NCI-H1105 (cell line): ENCODE measurements at regions not wholly inside any gene's neighbourhood (a gene's known extent, or its start where the extent isn't known, plus 50 kb on each side); places are given as distances from the start of the nearest gene placed in this dataset.
A peak's percentile ranks its signal among the peaks of the same experiment; 100 is the strongest.

Source experiments
- DNase-seq: peaks from one replicate; lab custom pipeline; 2025; lab: John Stamatoyannopoulos, UW

DNA sequence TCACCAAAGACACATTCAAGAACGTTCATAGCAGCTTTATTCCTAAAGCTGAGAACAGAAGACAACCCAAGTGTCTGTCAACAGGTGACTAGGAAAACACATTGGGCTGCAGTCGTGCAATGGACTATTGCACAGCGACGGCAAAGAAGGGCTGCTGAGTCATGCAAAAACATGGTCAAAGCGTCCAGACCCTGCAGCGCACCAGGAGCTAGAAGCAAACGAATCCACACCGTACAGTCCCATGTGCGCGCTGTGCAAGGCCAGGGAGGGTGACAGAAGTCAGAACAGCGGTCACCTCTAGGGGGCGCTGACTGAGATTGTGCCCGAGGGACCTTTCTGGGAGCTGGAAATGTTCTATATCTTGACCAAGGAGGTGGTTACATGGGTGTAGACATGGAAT is 266.4 kb downstream of the MAF start:
- DNase-seq, result no peak

DNA sequence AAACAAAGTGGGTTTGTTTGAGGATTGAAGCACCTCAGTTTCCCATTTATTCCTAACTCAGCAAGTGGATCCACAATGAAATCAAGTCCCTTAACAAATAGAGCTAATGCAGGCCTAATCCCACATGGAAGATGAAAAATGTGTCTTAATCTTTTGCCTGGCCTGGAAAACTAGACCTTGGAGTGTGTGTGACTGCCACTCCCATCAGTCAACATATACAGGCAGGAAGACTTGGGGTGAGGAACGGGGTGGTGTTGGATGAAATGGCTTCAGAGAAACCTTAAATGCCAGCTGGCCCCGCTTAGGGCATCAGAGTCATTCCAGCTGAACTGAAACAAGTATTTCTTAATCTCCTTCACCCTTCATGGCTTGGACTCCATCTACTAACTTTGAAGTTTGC is 269.5 kb downstream of the MAF start:
- DNase-seq, result no peak

DNA sequence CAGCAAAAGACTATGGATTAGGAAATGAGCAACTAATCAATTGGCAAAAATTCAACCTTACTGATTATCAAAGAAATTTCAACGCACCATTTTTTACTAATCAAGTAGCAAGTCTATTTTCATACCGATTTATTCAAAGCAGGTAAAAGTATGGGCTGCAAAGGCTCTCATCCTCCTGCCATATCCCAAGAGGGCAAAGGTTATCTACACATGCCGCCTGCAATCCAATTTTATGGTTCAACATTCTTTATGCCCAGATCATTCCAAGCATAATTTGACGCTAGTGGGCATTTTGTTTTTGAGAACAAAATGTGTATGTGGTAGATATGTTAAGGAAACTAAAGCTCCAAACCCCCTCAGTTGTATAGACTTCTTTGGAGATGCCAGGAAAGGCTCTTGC is 270.6 kb downstream of the MAF start:
- no peak for DNase-seq

DNA sequence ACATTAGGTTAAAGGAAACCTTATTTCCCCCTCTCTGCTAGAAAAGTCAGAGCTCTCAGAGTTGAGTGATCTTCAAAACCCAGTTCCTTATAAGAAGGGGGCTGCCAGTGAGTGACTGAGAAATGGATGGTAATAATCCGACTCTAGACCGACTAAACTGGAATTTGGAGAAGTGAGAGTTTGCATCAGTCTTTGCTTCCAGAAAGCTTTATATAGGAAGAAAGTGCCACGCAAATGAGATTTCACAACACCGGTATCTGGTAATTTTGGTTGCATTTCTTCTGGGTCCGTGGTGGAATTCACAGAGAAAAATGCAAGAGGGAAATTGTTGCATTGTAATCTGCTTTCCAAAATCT is 271.4 kb downstream of the MAF start:
- no peak for DNase-seq

DNA sequence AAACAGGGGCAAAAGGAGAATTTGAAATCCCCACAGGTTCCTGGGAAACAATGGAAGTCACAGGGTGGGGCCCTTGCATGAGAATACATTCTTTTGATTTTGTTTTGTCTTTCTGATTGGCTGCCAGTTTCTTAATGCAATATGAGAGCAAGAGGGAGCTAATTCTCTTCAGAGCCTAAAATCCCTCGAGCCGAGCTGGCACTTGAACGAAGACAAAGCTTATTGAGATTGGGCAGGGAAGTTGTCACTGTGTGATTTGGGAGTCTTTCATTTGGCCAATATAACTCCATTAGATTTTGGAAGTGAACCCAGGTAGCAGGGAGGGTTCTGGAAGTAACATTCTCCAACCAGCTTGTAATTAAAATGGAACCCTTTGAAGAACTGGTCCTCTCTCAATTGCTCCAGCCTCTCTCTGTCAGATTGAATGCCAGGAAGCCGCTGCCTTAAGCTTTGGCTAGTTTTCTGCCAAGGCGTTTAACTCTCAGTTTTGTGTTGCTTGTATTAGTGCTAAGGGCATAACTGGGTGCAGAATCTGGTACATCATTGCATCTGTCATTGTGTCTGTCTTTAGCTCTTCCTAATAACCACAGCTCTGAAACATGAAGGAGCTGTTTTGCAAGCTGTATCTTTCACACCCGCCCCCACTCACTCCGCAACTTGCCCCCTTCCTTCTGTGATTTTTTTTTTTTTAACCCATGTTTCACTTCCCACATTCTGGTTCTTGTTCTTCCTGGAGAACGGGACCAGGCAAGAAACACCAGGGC is 272.0 kb downstream of the MAF start:
- DNase-seq, result no peak

DNA sequence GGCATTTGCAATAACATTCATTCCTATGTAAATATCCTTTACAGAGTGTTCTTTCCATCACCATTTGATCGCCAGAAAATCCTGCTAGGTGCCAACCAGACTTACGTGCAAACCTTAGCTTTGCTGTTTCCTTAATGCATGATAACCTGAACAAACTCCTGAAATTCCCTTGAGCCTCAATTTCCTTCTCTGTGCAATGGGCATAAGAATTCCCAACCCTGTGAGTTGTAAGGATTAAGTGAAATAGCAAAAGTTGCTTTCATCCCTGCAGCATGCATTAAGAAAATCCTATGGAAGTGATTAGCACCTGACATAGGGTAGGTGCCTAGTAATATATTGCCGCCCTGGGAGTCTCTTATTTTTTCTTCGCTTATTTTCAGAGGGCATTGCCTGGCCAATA is 272.7 kb downstream of the MAF start:
- no peak for DNase-seq

DNA sequence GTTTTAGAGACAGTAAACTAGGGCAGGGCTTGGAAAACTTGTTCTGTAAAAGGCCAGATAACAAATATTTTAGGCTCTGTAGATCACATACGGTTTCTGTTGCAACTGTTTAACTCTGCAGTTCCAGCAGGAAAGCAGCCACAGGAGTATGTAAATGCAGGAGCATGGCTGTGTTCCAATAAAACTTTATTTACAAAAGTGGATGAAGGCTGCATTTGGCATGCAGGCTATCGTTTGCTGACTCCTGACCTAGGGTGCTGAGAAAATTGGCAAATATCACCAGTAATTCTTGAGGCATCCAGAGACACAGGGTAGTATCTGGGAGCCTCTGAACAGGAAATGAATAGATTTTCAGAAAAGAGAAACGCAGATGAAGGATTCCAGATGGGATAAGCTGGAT is 274.0 kb downstream of the MAF start:
- no peak for DNase-seq

DNA sequence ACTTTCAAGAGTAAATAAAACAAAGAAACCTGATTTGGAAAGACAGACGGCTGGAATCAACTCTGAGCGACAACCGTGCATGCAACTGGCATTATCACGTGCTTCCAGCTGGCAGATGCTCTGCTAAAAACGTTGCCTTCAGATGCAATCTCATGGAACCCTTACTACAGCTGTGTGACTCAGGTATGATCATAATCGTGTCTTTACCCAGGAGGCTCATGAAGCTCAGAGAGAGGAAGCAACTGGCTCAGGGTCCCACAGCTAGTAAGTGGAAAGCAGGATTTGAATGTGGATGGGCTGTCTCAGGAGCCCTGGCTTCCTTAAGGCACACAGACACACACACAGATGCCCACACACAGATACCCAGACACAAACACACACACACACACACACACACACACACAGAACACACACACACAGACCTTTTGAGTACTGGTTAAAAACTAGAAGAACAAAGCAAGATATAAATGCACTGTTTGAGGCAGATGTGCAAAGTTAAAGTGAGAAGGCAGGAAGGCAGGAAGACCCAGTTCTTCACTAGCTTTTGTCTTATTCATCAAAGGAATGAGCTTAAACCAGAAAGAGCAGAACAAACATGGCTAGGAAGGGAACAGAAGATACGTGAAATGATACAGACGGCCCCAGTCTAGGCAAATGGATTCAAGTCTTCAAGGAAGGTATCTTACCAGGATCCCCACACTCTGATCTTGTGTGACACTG is 275.2 kb downstream of the MAF start:
- no peak for DNase-seq

DNA sequence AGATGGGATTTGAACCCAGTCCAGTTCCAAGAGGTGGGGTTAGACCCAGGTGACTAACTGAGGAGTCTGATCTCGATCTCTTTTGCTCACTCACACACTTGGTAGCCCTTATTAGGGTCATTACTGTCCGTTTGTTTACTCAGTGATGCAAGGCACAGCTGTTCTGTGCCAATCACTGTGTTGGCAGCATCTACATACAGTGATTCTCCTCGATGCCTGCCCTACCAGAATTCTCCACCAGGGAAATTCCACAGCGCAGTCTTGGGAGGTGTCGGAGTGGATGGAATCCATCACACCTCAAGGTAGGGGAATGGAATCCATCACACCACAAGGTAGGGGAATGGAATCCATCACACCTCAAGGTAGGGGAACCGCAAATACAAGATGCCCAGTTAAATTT is 279.6 kb downstream of the MAF start:
- DNase-seq, result no peak

DNA sequence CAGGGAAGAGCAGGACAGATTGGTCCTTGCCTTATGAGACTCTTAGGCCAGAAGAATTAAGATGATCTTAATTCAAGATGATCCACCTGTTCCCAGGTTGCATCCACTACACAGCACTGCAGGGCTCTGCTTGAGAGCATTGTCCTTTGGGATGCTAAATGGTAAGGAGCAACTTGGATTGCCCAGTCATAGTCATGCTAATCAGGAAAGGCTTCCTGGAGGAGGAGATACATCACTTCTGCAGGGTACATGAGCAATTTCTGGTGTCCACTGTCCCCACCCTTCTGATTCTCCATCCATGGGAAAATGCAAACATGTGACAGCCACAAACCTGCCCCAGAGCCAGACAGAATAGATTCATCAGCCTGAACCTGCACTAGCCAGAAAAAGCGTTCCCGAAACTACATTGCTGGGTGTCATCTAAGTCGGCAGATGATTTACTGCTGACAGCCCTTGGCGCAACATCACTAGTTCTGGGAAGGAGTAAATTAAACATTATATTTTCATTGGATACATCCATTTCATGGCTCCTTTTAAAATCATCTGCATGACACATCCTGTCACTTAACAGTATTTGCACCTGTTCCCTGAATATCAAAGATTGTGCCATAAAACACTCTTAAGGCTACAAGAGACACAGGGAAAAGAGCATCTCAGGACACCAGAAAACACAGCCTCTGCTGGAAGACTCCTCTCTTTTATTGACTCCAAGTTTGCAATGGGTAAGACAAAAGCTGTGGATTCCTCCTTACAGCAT is 282.2 kb downstream of the MAF start:
- DNase-seq, result no peak

DNA sequence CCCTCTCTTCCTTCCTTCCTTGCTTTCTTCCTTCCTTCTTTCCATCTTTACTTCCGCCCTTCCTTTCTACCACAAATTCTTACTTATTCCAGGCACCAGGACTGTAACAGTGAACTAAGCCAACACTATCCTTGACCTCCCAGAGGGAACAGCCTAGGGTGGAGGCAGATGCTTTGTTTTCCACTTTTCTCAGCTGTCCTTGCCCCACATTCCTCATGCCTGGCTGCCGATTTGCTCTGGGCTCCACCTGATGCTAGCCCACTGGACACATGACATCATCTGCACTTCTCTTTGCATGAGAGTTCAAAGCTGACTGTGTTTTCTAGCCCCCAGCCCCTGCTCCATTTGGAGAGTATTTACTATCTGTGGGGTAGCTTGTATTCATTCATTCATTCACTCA is 283.0 kb downstream of the MAF start:
- no peak for DNase-seq

DNA sequence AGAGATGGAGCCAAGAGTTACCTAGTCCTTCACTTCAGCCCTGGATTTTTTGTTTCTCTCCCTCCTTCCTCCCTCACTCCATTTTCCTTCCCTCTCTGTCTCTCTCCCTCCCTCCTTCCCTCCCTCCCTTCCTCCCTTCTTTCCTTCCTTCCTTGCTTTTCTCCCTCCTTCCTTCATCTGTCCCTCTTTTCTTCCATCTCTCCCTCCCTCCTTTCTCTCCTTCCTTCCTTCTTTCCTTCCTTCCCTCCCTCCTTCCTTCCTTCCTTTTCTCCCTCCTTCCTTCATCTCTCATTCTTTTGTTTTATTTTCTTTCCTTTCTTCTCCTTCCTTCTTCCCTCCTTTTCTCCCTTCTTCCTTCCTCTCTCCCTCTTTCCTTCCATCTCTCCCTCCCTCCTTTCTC is 283.5 kb downstream of the MAF start:
- no peak for DNase-seq

DNA sequence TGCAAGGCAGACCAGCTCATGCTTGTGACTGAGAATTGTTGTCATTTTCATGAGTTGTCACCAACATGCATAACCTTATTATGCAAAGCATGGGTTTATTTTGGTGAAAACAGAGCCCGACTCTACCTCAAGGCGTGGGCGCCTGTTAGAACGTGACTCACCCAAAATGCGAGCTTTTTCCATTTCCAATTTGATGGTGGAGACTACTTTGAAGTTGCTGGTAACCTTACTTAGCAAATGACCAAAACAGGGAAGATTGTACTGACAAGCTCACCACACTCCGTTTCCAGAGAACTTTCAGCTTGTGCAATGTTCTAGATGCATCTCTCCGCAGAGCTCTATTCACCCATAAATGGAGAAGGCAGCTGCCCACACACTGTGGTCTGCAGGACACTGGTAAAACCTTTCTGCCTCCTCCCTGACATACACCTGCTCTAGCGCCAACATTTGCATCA is 284.5 kb downstream of the MAF start:
- no peak for DNase-seq

DNA sequence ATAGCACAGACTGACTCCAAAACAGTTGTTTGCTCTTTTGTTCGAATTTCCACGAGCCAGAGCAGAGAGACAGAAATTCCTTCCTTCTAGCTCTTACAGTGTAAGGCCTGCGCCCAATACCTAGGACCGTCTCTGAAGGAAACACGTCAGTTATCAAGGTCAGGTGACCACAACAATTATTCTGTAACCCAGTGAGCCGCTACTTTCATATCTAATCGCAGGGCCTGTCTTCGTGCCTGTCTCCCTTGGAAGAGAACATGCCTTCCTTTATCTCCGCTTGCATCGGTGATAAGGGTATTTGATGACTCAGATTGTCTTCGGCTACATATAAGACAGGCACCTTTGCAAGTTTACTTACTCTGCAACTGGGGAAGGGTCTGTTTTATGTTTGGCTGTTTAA is 288.0 kb downstream of the MAF start:
- DNase-seq, result no peak

DNA sequence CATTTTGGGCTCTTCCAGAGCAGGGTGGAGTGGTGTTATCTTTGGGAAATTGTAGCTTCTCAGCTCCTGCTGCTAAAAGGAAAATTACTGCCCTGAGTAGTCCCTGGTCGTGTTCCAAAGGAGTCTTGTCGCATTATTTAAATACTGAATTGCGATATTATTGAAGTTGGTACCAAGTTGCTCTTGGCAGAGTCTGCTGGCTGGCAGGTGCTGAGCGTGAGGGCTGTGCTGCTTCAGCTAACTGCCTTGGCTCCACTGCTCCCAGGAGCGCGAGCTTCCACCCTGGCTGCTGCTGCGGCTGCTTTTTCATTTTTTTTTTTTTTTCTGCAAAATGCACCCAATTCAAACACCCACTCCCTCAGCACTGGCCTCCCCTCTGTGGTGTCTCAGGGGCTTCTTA is 289.8 kb downstream of the MAF start:
- peak; percentile 38 for DNase-seq

DNA sequence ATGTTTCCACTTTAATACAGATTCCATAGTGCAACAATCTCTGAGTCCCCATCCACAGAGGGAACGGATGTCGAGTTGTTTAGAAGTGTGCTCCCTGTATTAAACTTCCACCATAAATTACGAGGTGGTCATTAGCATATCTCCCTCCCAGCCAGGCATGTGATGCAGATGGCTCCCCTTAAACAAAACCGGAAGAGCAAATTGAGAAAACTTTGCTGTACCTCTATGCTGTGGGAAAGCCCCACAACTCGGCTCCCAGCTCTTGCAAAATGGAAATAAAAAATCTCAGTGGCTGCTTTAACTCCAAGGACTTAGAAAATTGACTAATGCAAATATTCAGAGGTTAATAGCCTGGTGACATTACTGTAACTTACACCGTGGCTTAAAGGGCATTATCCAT is 290.9 kb downstream of the MAF start:
- no peak for DNase-seq

DNA sequence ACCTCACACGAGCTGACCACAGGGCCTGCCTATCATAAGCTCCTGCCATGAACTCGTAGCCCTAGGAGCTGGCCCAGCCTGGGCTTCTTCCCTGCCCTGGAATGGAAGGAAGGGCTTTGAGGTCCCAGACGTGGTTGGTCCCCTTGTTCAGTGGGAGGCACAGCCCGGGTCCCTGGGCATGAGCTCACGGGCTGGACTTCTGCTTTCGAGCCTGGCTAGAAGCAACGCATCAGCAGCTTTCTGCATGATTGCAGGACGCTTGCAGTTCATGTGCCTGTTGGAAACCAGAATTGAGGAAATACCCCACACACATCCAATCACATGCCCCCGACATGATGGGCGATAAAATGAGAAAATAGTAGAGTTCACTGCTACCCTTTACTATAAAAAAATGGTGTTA is 293.3 kb downstream of the MAF start:
- no peak for DNase-seq

DNA sequence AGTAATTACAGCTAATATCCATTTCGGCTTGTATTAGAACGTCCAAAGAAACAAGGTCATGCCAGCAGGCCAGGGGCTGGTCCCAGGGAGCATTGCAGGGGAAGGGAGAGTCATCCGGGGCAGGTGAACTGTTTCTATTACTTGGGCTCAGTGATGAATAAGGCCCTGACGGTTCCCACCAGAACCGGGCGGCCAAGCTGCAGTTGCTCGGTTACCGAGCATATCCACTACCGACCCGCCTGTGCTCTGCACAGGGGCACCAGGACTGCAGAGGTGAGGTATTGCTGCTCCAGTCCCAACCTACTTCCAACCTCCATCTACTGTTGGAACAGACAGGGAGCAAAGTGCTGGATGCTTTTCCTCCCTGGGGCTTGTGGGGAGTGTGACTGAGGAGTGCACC is 295.5 kb downstream of the MAF start:
- DNase-seq, result no peak

DNA sequence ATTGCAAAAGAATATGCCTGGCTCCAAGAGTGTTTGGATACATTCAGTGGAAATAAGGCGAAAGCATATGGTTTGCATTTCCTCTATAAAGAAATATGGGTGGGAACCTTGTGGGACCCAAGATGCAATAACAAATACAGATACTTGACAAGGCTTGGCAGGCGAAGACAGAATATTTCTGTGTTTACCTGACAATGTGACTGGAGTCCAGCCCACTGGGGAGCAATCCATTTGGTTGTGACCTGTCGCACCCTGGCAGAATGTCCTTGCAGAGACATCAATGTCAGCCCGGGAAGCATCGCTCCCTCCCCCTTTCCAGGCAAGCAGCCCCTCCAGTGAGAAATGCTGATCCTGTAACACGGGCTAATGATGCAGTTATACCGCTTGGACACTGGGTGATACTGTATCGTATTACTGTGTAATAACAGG is 296.6 kb downstream of the MAF start:
- DNase-seq, result no peak

DNA sequence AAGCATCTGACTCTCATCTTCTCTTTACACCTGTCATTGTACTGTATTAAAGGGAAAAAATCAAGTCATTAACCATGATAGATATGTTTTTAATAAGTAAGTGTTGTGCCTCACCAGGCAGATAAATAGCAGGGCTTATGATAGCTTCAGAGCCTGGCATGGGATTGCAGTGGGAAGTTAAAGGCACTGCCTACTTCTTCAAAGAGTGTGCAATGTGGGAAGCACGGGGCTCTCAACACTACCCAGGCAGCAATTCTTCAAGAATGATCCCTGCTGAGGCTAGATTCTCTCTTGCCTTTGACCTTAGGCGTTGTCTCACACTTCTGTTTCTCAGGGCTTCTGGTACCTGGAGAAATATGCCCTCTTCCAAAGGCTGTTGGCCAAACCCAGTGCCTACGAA is 297.3 kb downstream of the MAF start:
- DNase-seq, result no peak

DNA sequence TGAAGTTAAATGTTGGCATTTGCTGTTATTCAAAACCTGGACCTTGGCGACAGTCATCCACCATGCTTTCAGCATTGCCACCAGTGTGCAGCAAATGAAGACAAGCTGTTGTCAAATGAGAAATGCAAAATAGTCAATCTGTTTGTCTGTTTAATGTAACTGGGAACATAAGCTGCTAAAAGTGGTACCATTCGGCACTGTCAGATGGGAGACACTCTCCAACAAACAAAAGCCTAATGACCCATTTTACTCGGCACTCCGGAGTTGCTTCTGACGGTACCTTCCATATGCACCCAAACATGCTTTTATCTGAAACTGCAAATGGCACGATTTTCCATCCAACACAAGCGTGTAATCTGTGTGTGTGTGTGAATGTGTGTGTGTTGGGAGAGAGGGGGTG is 297.8 kb downstream of the MAF start:
- no peak for DNase-seq

DNA sequence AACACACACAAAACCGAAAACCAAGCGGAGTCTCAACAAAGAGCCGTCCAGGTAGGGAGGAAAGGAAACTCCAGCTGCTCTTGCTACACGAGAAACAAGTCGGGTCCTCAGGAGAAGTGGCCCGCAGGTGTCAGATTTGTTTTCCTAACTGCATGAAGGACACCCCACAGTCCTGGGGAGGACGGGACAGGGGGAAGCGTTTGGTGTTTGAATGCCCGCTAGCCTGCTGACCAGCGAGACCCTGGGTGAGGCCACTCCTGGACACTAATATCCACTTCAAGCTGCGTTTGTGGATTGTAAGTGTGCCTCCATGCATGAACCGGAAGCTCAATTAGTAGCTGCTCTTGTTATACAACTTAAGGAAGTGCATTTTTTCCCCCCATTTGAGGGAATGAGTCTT is 299.5 kb downstream of the MAF start:
- DNase-seq, result no peak
